ENCODE measurements at regions not wholly inside any gene's neighbourhood (a gene's known extent, or its start where the extent isn't known, plus 50 kb on each side); places are given as distances from the start of the nearest gene placed in this dataset.

DNA sequence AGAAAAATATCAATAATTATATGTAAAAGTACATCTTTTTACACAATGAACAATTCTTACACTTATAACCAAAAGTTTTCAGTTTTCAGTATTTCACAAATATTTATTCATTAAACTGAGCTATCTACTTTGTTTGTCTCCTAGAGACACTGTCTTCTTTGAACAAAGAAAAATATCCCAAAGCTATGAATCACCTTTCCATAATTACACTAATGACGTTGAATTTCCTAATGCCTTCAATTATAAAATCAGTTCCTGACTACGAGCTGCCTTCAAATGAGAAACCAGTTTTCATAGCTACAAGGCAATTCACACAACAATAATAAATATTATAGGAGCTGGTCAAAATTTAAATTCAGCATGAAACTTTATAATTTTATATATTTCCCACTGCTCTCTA lies 201.8 kb upstream of the BRINP3 start:
- intact Hi-C loops (cut with micrococcal nuclease; ENCODE audit: unreplicated experiment) (no loop called here), in situ Hi-C loops (cut with MboI) (no loop called here)
- no peak for TF ChIP-seq CHD2 (IDR thresholded peaks at IDR 0.05; ENCODE audit: borderline replicate concordance, low read depth, low read length)
- no peak for TF ChIP-seq NKRF (conservative IDR thresholded peaks at IDR 0.05)
- TF ChIP-seq STAT3 (IDR thresholded peaks at IDR 0.05; ENCODE audit: low read depth, low read length), result no peak
- TF ChIP-seq, protein P1, sequence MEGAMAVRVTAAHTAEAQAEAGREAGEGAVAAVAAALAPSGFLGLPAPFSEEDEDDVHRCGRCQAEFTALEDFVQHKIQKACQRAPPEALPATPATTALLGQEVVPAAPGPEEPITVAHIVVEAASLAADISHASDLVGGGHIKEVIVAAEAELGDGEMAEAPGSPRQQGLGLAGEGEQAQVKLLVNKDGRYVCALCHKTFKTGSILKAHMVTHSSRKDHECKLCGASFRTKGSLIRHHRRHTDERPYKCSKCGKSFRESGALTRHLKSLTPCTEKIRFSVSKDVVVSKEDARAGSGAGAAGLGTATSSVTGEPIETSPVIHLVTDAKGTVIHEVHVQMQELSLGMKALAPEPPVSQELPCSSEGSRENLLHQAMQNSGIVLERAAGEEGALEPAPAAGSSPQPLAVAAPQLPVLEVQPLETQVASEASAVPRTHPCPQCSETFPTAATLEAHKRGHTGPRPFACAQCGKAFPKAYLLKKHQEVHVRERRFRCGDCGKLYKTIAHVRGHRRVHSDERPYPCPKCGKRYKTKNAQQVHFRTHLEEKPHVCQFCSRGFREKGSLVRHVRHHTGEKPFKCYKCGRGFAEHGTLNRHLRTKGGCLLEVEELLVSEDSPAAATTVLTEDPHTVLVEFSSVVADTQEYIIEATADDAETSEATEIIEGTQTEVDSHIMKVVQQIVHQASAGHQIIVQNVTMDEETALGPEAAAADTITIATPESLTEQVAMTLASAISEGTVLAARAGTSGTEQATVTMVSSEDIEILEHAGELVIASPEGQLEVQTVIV (IDR thresholded peaks at IDR 0.05; ENCODE audit: borderline replicate concordance, partially characterized antibody), result no peak
- TF ChIP-seq KLF5 (IDR thresholded peaks at IDR 0.05; ENCODE audit: partially characterized antibody), result no peak
- no peak for TF ChIP-seq FOXK2 (IDR thresholded peaks at IDR 0.05)
- no peak for ATAC-seq
- Histone ChIP-seq H3K27me3 (replicated peaks in 1 of 2; ENCODE audit: control insufficient read depth in 2 of 2, insufficient read depth in 2 of 2, low read length in 1 of 2) (no peaks in the 10 kb centered on the region), H3K9me3 (replicated peaks; ENCODE audit: control insufficient read depth, insufficient read depth, low read length) (no peaks in the 10 kb centered on the region), H3K79me2 (ENCODE audit: control insufficient read depth, insufficient read depth, low read length) (no peaks in the 10 kb centered on the region), H3K9ac (ENCODE audit: control insufficient read depth, insufficient read depth, low read length) (no peak overlapping the region), H2AFZ (ENCODE audit: control insufficient read depth, low read depth, low read length) (no peak overlapping the region), H3K27ac (ENCODE audit: control insufficient read depth, insufficient read depth) (no peak overlapping the region), H3K4me3 (no peak overlapping the region), H3K4me1 (ENCODE audit: control insufficient read depth, insufficient read depth, low read length) (no peaks in the 10 kb centered on the region), H3K4me2 (ENCODE audit: control insufficient read depth, insufficient read depth) (no peak overlapping the region), H4K20me1 (ENCODE audit: control insufficient read depth, insufficient read depth) (no peaks in the 10 kb centered on the region), H3K36me3 (ENCODE audit: control insufficient read depth in 2 of 2, insufficient read depth in 2 of 2, low read length in 1 of 2) (no peaks in the 10 kb centered on the region)
- POLR2A ChIA-PET, result no interaction called here
- SMC1A ChIA-PET (ENCODE audit: uncharacterized antibody, unreplicated experiment), result interaction anchor here (0.9 to 1.1 kb wide), 2 partner anchors 10 to 16 kb away, joined by 3 read pairs; no protein-coding TSS in a partner anchor
- DNase-seq (ENCODE audit: low read depth, low spot score), result no peak
- WGBS (ENCODE audit: insufficient coverage, insufficient replicate concordance, low lambda C conversion rate, missing lambda C conversion rate), result 0% methylated on average over 2 of the region's 2 CpGs
- BruUV-seq (replicated peaks), result no TSS peak
- CTCF ChIA-PET, result interaction anchor here (1.0 to 1.1 kb wide), 2 partner anchors 25 to 32 kb away, joined by 3 read pairs; no protein-coding TSS in a partner anchor
- FAIRE-seq, result no peak
- RAD21 ChIA-PET (ENCODE audit: unreplicated experiment), result no interaction called here

All from GM12878 (cell line).